ENCODE measurements at regions not wholly inside any gene's neighbourhood (a gene's known extent, or its start where the extent isn't known, plus 50 kb on each side); places are given as distances from the start of the nearest gene placed in this dataset.

GRCh38 chr4:129167640-129168260, 71.8 kb downstream of the C4orf33 start:
- H4K20me1 ChIP-seq: no peaks in the 10 kb centered on the region
- H3K4me3 ChIP-seq: no peak overlapping the region
- no peaks in the 10 kb centered on the region for H3K36me3 ChIP-seq
- H3K9ac ChIP-seq: no peak overlapping the region
- no peaks in the 10 kb centered on the region for H3K27me3 ChIP-seq
- no peak overlapping the region for H3K27ac ChIP-seq
- peaks cover 0 to 12% (median 0%) of the 10 kb centered on the region in 10 experiments; a peak in 5 of 20 replicates for H3K4me1 ChIP-seq
- 0 out of 22 replicates have a peak, but pooled peaks cover 0 to 2% (median 0%) of the 10 kb centered on the region in 11 experiments for H3K9me3 ChIP-seq (replicated peaks in 1 of 11)
- H3K4me2 ChIP-seq: no peak overlapping the region
- no peak for TF ChIP-seq Cebpa-rat (IDR thresholded peaks at IDR 0.05)

- Histone ChIP-seq H3K9me3 (replicated peaks in 1 of 11) (0 out of 22 replicates have a peak, but pooled peaks cover 0 to 5% (median 0%) of the 10 kb centered on the region in 11 experiments), H3K36me3 (no peaks in the 10 kb centered on the region), H4K20me1 (no peaks in the 10 kb centered on the region), H3K4me3 (no peak overlapping the region), H3K4me1 (peaks cover 0 to 11% (median 0%) of the 10 kb centered on the region in 10 experiments; a peak in 4 of 20 replicates), H3K9ac (no peak overlapping the region), H3K27ac (no peak overlapping the region), H3K4me2 (no peak overlapping the region), H3K27me3 (no peaks in the 10 kb centered on the region)
- TF ChIP-seq Cebpa-rat (IDR thresholded peaks at IDR 0.05): no peak
These were observed 76.2 kb downstream of the C4orf33 start for GRCh38 chr4:129172181-129172580.

- Histone ChIP-seq H4K20me1 (no peaks in the 10 kb centered on the region), H3K4me1 (peaks cover 0 to 11% (median 0%) of the 10 kb centered on the region in 10 experiments; a peak in 4 of 20 replicates), H3K4me3 (no peak overlapping the region), H3K9ac (no peak overlapping the region), H3K9me3 (replicated peaks in 1 of 11) (0 out of 22 replicates have a peak, but pooled peaks cover 0 to 5% (median 0%) of the 10 kb centered on the region in 11 experiments), H3K27ac (no peak overlapping the region), H3K4me2 (no peak overlapping the region), H3K36me3 (no peaks in the 10 kb centered on the region), H3K27me3 (no peaks in the 10 kb centered on the region)
- no peak for TF ChIP-seq Cebpa-rat (IDR thresholded peaks at IDR 0.05)
These were observed 80.9 kb downstream of the C4orf33 start for GRCh38 chr4:129176864-129177263.

GRCh38 chr4:129179276-129179675, 83.3 kb downstream of the C4orf33 start:
- Histone ChIP-seq H3K4me2 (no peak overlapping the region), H4K20me1 (no peaks in the 10 kb centered on the region), H3K9me3 (replicated peaks in 1 of 11) (no peaks in the 10 kb centered on the region), H3K27me3 (no peaks in the 10 kb centered on the region), H3K36me3 (no peaks in the 10 kb centered on the region), H3K27ac (no peak overlapping the region), H3K4me3 (no peak overlapping the region), H3K9ac (no peak overlapping the region), H3K4me1 (peaks cover 0 to 9% (median 0%) of the 10 kb centered on the region in 10 experiments; a peak in 4 of 20 replicates)
- no peak for TF ChIP-seq Cebpa-rat (IDR thresholded peaks at IDR 0.05)

GRCh38 chr4:129189630-129190029, 93.7 kb downstream of the C4orf33 start:
- Histone ChIP-seq H3K4me1 (no peaks in the 10 kb centered on the region), H3K9ac (no peak overlapping the region), H3K4me2 (no peak overlapping the region)

GRCh38 chr4:129193357-129194100, 97.6 kb downstream of the C4orf33 start:
- no peaks in the 10 kb centered on the region for H3K9me3 ChIP-seq (replicated peaks in 1 of 11)
- H3K9ac ChIP-seq: no peak overlapping the region
- no peaks in the 10 kb centered on the region for H3K4me1 ChIP-seq
- H3K27me3 ChIP-seq: no peaks in the 10 kb centered on the region
- no peak overlapping the region for H3K4me3 ChIP-seq
- no peak overlapping the region for H3K27ac ChIP-seq
- H3K36me3 ChIP-seq: no peaks in the 10 kb centered on the region
- H4K20me1 ChIP-seq: no peaks in the 10 kb centered on the region
- no peak overlapping the region for H3K4me2 ChIP-seq
- TF ChIP-seq Cebpa-rat (IDR thresholded peaks at IDR 0.05): no peak

More at GRCh38 chr4:129189630-129190029, 93.7 kb downstream of the C4orf33 start:
- H3K36me3 ChIP-seq: no peaks in the 10 kb centered on the region
- TF ChIP-seq Cebpa-rat (IDR thresholded peaks at IDR 0.05): no peak
- no peaks in the 10 kb centered on the region for H3K27me3 ChIP-seq
- no peak overlapping the region for H3K4me3 ChIP-seq
- no peak overlapping the region for H3K27ac ChIP-seq
- H4K20me1 ChIP-seq: no peaks in the 10 kb centered on the region
- H3K9me3 ChIP-seq (replicated peaks in 1 of 11): peaks cover 0 to 9% (median 0%) of the 10 kb centered on the region in 11 experiments; a peak in 1 of 22 replicates

- peak overlapping the region in 2 of 11 experiments; percentile 37 to 44; a peak in 1 of 22 replicates for H3K4me2 ChIP-seq
- no peaks in the 10 kb centered on the region for H3K27me3 ChIP-seq
- no peaks in the 10 kb centered on the region for H3K9me3 ChIP-seq (replicated peaks in 1 of 11)
- no peaks in the 10 kb centered on the region for H3K36me3 ChIP-seq
- no peak overlapping the region for H3K9ac ChIP-seq
- TF ChIP-seq Cebpa-rat (IDR thresholded peaks at IDR 0.05): no peak
- no peak overlapping the region for H3K4me3 ChIP-seq
- H3K27ac ChIP-seq: no peak overlapping the region
- H3K4me1 ChIP-seq: peaks cover 0 to 12% (median 4%) of the 10 kb centered on the region in 10 experiments; a peak in 4 of 20 replicates
- no peaks in the 10 kb centered on the region for H4K20me1 ChIP-seq
These were observed 112.5 kb downstream of the C4orf33 start for GRCh38 chr4:129208481-129208880.

GRCh38 chr4:129213692-129214091, 117.7 kb downstream of the C4orf33 start:
- Histone ChIP-seq H3K9ac (no peak overlapping the region), H3K27me3 (no peaks in the 10 kb centered on the region), H3K27ac (no peak overlapping the region), H3K9me3 (replicated peaks in 1 of 11) (no peaks in the 10 kb centered on the region), H3K4me2 (no peak overlapping the region), H4K20me1 (no peaks in the 10 kb centered on the region), H3K36me3 (no peaks in the 10 kb centered on the region), H3K4me1 (peaks cover 0 to 4% (median 0%) of the 10 kb centered on the region in 10 experiments; a peak in 3 of 20 replicates), H3K4me3 (no peak overlapping the region)
- TF ChIP-seq Cebpa-rat (IDR thresholded peaks at IDR 0.05): no peak

- no peak overlapping the region for H3K4me3 ChIP-seq
- no peaks in the 10 kb centered on the region for H3K27me3 ChIP-seq
- H3K9ac ChIP-seq: no peak overlapping the region
- H3K36me3 ChIP-seq: no peaks in the 10 kb centered on the region
- H3K27ac ChIP-seq: no peak overlapping the region
- H3K9me3 ChIP-seq (replicated peaks in 1 of 11): no peaks in the 10 kb centered on the region
- peaks cover 0 to 14% (median 0%) of the 10 kb centered on the region in 10 experiments; a peak in 3 of 20 replicates for H3K4me1 ChIP-seq
- peak overlapping the region in 1 of 11 experiments; percentile 5; a peak in 1 of 22 replicates for H3K4me2 ChIP-seq
- TF ChIP-seq Cebpa-rat (IDR thresholded peaks at IDR 0.05): no peak
- H4K20me1 ChIP-seq: no peaks in the 10 kb centered on the region
These were observed 122.4 kb downstream of the C4orf33 start for GRCh38 chr4:129218360-129218759.

Measured in BLaER1 treated with 17β-estradiol and CSF1 and Interleukin-3, amounts not matched to agents 10 nM and 100 nM (cell line).